Spinal cord (tissue), 9 donors: ENCODE measurements at regions not wholly inside any gene's neighbourhood (a gene's known extent, or its start where the extent isn't known, plus 50 kb on each side); places are given as distances from the start of the nearest gene placed in this dataset.

ENCODE experiments used
- DNase-seq, 6 donors: peaks; one replicate each; pipeline versions ENCODE4 v3.0.0 to v3.0.0-alpha.2; 2013 to 2015; ENCODE audit warnings: low spot score in 6 of 6, low read depth in 4 of 6
- H3K27ac ChIP-seq: one replicate; pipeline ENCODE4 v1.5.1; 2013; ENCODE audit warnings: low read depth, low read length, control low read depth
- H3K27me3 ChIP-seq: one replicate; pipeline ENCODE4 v1.6.1; 2013; ENCODE audit warnings: low read length; ENCODE audit not compliant: control insufficient read depth, insufficient read depth
- H3K36me3 ChIP-seq: one replicate; pipeline ENCODE4 v1.6.1; 2013; ENCODE audit warnings: low read length; ENCODE audit not compliant: control insufficient read depth, insufficient read depth
- H3K4me1 ChIP-seq: one replicate; pipeline ENCODE4 v1.6.1; 2013; ENCODE audit warnings: low read length; ENCODE audit not compliant: control insufficient read depth, insufficient read depth
- H3K4me3 ChIP-seq: one replicate; pipeline ENCODE4 v1.5.1; 2013; ENCODE audit warnings: low read depth, low read length, control low read depth
- H3K9me3 ChIP-seq: one replicate; pipeline ENCODE4 v1.6.1; 2013; ENCODE audit warnings: low read length; ENCODE audit not compliant: control insufficient read depth, insufficient read depth
- WGBS: methylation state at CpG from one replicate; pipeline ENCODE4 v1.1.5; 2013; ENCODE audit warnings: missing lambda C conversion rate; ENCODE audit not compliant: insufficient coverage; 5-methylcytosine and 5-hydroxymethylcytosine counted together
- donor health status: healthy.

GRCh38 chr9:3585606-3586005 is 59.8 kb upstream of the RFX3 start:
- no peaks in the 10 kb centered on the region for H3K4me1 ChIP-seq
- DNase-seq = no peak
- H3K36me3 ChIP-seq = no peaks in the 10 kb centered on the region
- no peaks in the 10 kb centered on the region for H3K27me3 ChIP-seq
- 96% methylated on average over 6 of the region's 6 CpGs for WGBS
- no peaks in the 10 kb centered on the region for H3K9me3 ChIP-seq
- no peak overlapping the region for H3K27ac ChIP-seq
- H3K4me3 ChIP-seq = no peak overlapping the region

- Histone ChIP-seq H3K27me3 (no peaks in the 10 kb centered on the region), H3K4me1 (no peaks in the 10 kb centered on the region), H3K4me3 (no peak overlapping the region), H3K9me3 (no peaks in the 10 kb centered on the region), H3K27ac (no peak overlapping the region), H3K36me3 (no peaks in the 10 kb centered on the region)
- no peak for DNase-seq
- no CpG with 5 or more reads among the region's 2 CpGs for WGBS
Measured at GRCh38 chr9:3578786-3579185, 53.0 kb upstream of the RFX3 start.

DNA sequence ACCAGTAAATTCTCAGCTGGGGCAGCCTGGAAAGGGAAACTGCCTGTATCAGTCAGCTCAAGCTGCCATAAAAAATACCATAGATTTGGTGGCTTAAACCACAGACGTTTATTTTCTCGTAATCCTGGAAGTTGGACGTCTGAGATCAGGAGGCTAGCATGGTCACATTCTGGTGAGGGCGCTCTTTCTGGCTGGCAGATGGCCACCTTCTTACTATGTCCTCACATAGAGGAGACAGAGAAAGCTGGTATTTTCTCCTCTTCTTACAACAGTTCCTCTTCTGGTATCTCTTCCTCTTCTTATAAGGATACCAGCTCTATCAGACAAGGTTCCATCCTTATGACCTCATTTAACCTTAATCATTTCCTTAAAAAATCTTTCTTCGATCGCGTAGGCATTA is 50.5 kb upstream of the RFX3 start:
- Histone ChIP-seq H3K27ac (no peak overlapping the region), H3K4me3 (no peak overlapping the region), H3K27me3 (no peaks in the 10 kb centered on the region), H3K9me3 (no peaks in the 10 kb centered on the region), H3K36me3 (no peaks in the 10 kb centered on the region), H3K4me1 (no peaks in the 10 kb centered on the region)
- WGBS = 77% methylated on average over 4 of the region's 7 CpGs
- DNase-seq = no peak

DNA sequence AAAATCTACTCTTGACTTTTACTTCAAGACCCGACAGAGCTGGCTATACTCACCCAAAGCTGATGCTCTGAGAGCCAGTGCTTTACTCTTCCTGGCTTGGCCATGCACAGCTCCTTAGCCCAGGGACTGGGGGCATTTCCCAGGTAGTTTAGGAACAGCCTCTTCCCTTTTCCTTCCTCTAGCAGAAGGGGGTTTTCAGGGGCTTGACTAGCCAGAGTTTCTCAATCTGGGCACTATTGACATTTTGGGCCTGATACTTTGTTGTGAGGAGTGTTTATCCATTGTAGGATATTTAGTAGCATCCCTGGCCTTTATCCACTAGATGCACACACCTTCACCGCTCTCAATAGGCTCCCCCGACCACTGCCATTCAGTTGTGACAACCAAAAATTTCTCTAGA is 50.0 kb upstream of the RFX3 start:
- Histone ChIP-seq H3K36me3 (no peaks in the 10 kb centered on the region), H3K27ac (no peak overlapping the region), H3K27me3 (no peaks in the 10 kb centered on the region), H3K4me3 (no peak overlapping the region), H3K9me3 (no peaks in the 10 kb centered on the region), H3K4me1 (no peaks in the 10 kb centered on the region)
- no peak for DNase-seq
- WGBS = 100% methylated on average over 3 of the region's 3 CpGs
